GM12878 (cell line): ENCODE measurements at regions not wholly inside any gene's neighbourhood (a gene's known extent, or its start where the extent isn't known, plus 50 kb on each side); places are given as distances from the start of the nearest gene placed in this dataset.

Experiments used
- ATAC-seq: fragments of 200-7000 bp; cut with Tn5 transposase; 3 replicates; pipeline ENCODE4 v1.9.1; 2020; ENCODE audit warnings: mild to moderate bottlenecking, moderate library complexity
- BruUV-seq: library from RNA; stranded (reverse); fragments of 400-500 nt; replicated peaks from 2 replicates; lab custom pipeline; 2021; lab: Mats Ljungman, UMichigan
- CTCF ChIA-PET: fragments of 300-600 bp; sonication (Branson Sonifier 250); formaldehyde crosslinking; extraction: SDS; loops from one replicate; lab custom pipeline; 2021; ENCODE audit warnings: inconsistent platforms; lab: Yijun Ruan, JAX
- POLR2A ChIA-PET: fragments of 350-600 bp; formaldehyde crosslinking; extraction: SDS; loops from one replicate; lab custom pipeline; 2021; ENCODE audit warnings: inconsistent platforms; lab: Charles Lee
- RAD21 ChIA-PET: fragments of 300-600 bp; sonication (Branson Sonifier 250); formaldehyde crosslinking; loops from one replicate; lab custom pipeline; 2023; ENCODE audit warnings: antibody characterized with exemption; ENCODE audit not compliant: unreplicated experiment; lab: Charles Lee
- SMC1A ChIA-PET: fragments of 300-600 bp; sonication (Branson Sonifier 250); formaldehyde crosslinking; loops from one replicate; lab custom pipeline; 2023; ENCODE audit not compliant: unreplicated experiment, uncharacterized antibody; lab: Charles Lee
- DNase-seq: peaks from one replicate; pipeline ENCODE4 v3.0.0-alpha.2; 2011; ENCODE audit warnings: low read depth, low spot score
- FAIRE-seq: peaks from 3 replicates; lab custom pipeline; 2011; peaks lifted over from hg19 to GRCh38; lab: Jason Lieb, UNC
- H2AFZ ChIP-seq: 2 replicates; pipeline ENCODE4 v1.6.0; 2011; ENCODE audit warnings: low read depth, low read length, control low read depth; ENCODE audit not compliant: control insufficient read depth
- H3K27ac ChIP-seq: 2 replicates; pipeline ENCODE4 v1.5.1; 2011; ENCODE audit warnings: control low read depth; ENCODE audit not compliant: control insufficient read depth, insufficient read depth
- H3K27me3 ChIP-seq, 2 experiments: replicated peaks in 1 of 2; 2 replicates each; pipeline versions ENCODE4 v1.6.0 to v1.6.1; 2011; ENCODE audit warnings: low read length in 1 of 2; ENCODE audit not compliant: control insufficient read depth in 2 of 2, insufficient read depth in 2 of 2
- H3K36me3 ChIP-seq, 2 experiments: 2 replicates each; pipeline ENCODE4 v1.5.1; 2011; ENCODE audit warnings: low read length in 1 of 2; ENCODE audit not compliant: control insufficient read depth in 2 of 2, insufficient read depth in 2 of 2
- H3K4me1 ChIP-seq: 2 replicates; pipeline ENCODE4 v1.6.1; 2011; ENCODE audit warnings: mild to moderate bottlenecking, low read length, moderate library complexity, mixed read lengths; ENCODE audit not compliant: control insufficient read depth, insufficient read depth
- H3K4me2 ChIP-seq: 2 replicates; pipeline ENCODE4 v1.6.0; 2011; ENCODE audit warnings: control low read depth; ENCODE audit not compliant: control insufficient read depth, insufficient read depth
- H3K4me3 ChIP-seq: fragments of 200-600 bp; sonication (generic); 2 replicates; pipeline ENCODE4 v1.5.1; 2016
- H3K79me2 ChIP-seq: 2 replicates; pipeline ENCODE4 v1.6.0; 2011; ENCODE audit warnings: low read length; ENCODE audit not compliant: control insufficient read depth, insufficient read depth
- H3K9ac ChIP-seq: 2 replicates; pipeline ENCODE4 v1.8.0; 2011; ENCODE audit warnings: low read length, control low read depth, mixed read lengths; ENCODE audit not compliant: control insufficient read depth, insufficient read depth
- H3K9me3 ChIP-seq: replicated peaks from 3 replicates; pipeline ENCODE4 v1.5.1; 2011; ENCODE audit warnings: mild to moderate bottlenecking, low read length; ENCODE audit not compliant: control insufficient read depth, insufficient read depth
- H4K20me1 ChIP-seq: 2 replicates; pipeline ENCODE4 v1.6.0; 2011; ENCODE audit not compliant: control insufficient read depth, insufficient read depth
- ATF7 ChIP-seq: fragments of 450-650 bp; IDR thresholded peaks from 2 replicates; pipeline ENCODE4 v1.6.1; 2016; ENCODE audit warnings: low read depth, mild to moderate bottlenecking
- CREB1 ChIP-seq: IDR thresholded peaks from 2 replicates; pipeline ENCODE4 v1.6.1; 2012; ENCODE audit warnings: low read depth, mild to moderate bottlenecking, inconsistent platforms
- HDGF ChIP-seq: fragments of 450-650 bp; IDR thresholded peaks from 2 replicates; pipeline ENCODE4 v1.6.1; 2016; ENCODE audit warnings: antibody characterized with exemption
- IKZF1 ChIP-seq: fragments of 450-650 bp; conservative IDR thresholded peaks from 2 replicates; pipeline ENCODE4 v1.6.1; 2017; ENCODE audit warnings: antibody characterized with exemption, mild to moderate bottlenecking
- RFX5 ChIP-seq: IDR thresholded peaks from 2 replicates; pipeline ENCODE4 v1.6.1; 2011; ENCODE audit warnings: low read depth, low read length, improper control_type of control experiment
- RUNX3 ChIP-seq: IDR thresholded peaks from 2 replicates; pipeline ENCODE4 v1.6.1; 2012; ENCODE audit warnings: low read length, inconsistent platforms
- SUZ12 ChIP-seq: fragments of 200-600 bp; sonication (generic); IDR thresholded peaks from one replicate; pipeline ENCODE4 v1.6.1; 2018; ENCODE audit warnings: antibody characterized with exemption, mild to moderate bottlenecking; ENCODE audit not compliant: unreplicated experiment
- TBL1XR1 ChIP-seq: IDR thresholded peaks from 2 replicates; pipeline ENCODE4 v1.6.1; 2012; ENCODE audit warnings: low read depth, low read length, improper control_type of control experiment
- TCF7 ChIP-seq: IDR thresholded peaks from 2 replicates; pipeline ENCODE4 v1.6.1; 2014; ENCODE audit warnings: antibody characterized with exemption, borderline replicate concordance
- ZBTB4 ChIP-seq: fragments of 450-650 bp; formaldehyde crosslinking; IDR thresholded peaks from 2 replicates; pipeline ENCODE4 v1.4.0; 2022; ENCODE audit warnings: mild to moderate bottlenecking, moderate library complexity
- WGBS: methylation state at CpG from one replicate; pipeline ENCODE4 v1.1.6; 2016; ENCODE audit warnings: low lambda C conversion rate; ENCODE audit not compliant: insufficient replicate concordance, insufficient coverage; ENCODE audit errors: missing lambda C conversion rate; 5-methylcytosine and 5-hydroxymethylcytosine counted together
- in situ Hi-C: fragments of 300-500 bp; cut with MboI; formaldehyde crosslinking; loops from 9 replicates; pipeline ENCODE4 v1.14.3; 2018; ENCODE audit warnings: mixed read lengths
- intact Hi-C: fragments of 100-400 bp; cut with micrococcal nuclease; formaldehyde crosslinking; loops from one replicate; pipeline ENCODE4 v1.14.2; 2022; ENCODE audit not compliant: unreplicated experiment

- ChIA-PET SMC1A (interaction anchor here (0.7 to 1.0 kb wide), 2 partner anchors 9 to 14 kb away, joined by 3 to 5 read pairs; no protein-coding TSS in a partner anchor), CTCF (interaction anchor here (1.0 kb wide), 1 partner anchor 12 kb away, joined by 4 read pairs; no protein-coding TSS in a partner anchor), POLR2A (no interaction called here), RAD21 (no interaction called here)
- H3K27ac ChIP-seq = no peak overlapping the region
- in situ Hi-C loops = no loop called here
- H3K9ac ChIP-seq = no peak overlapping the region
- BruUV-seq = no TSS peak
- TF ChIP-seq TBL1XR1 = no peak
- TF ChIP-seq SUZ12 = no peak
- no peak for TF ChIP-seq ATF7
- no peak for TF ChIP-seq HDGF
- no peak for TF ChIP-seq RUNX3
- no peak for TF ChIP-seq TCF7
- no peak for TF ChIP-seq CREB1
- no peak for TF ChIP-seq IKZF1
- WGBS = 3% methylated on average over 3 of the region's 3 CpGs
- no peak overlapping the region for H2AFZ ChIP-seq
- no peaks in the 10 kb centered on the region for H3K4me1 ChIP-seq
- no peak overlapping the region for H3K4me3 ChIP-seq
- H3K27me3 ChIP-seq = no peaks in the 10 kb centered on the region
- no peak for FAIRE-seq
- ATAC-seq = no peak
- no peak overlapping the region for H3K4me2 ChIP-seq
- H4K20me1 ChIP-seq = no peaks in the 10 kb centered on the region
- H3K9me3 ChIP-seq = no peaks in the 10 kb centered on the region
- H3K36me3 ChIP-seq = no peaks in the 10 kb centered on the region; a peak in 1 of 4 replicates
- DNase-seq = no peak
- intact Hi-C loops = no loop called here
- H3K79me2 ChIP-seq = no peaks in the 10 kb centered on the region
These were observed 229.8 kb upstream of the CEP162 start for GRCh38 chr6:84457276-84457675.

- no peaks in the 10 kb centered on the region for H3K9me3 ChIP-seq
- DNase-seq (no peak), FAIRE-seq (no peak), ATAC-seq (no peak)
- no peaks in the 10 kb centered on the region for H3K27me3 ChIP-seq
- SMC1A ChIA-PET = interaction anchor here (1.0 kb wide), 1 partner anchor 10 kb away, joined by 5 read pairs; no protein-coding TSS in a partner anchor
- BruUV-seq = no TSS peak
- no peak overlapping the region for H3K27ac ChIP-seq
- RAD21 ChIA-PET = no interaction called here
- intact Hi-C loops = no loop called here
- no peaks in the 10 kb centered on the region; a peak in 1 of 4 replicates for H3K36me3 ChIP-seq
- no peak overlapping the region for H3K9ac ChIP-seq
- CTCF ChIA-PET = no interaction called here
- no peak overlapping the region for H3K4me3 ChIP-seq
- H3K4me2 ChIP-seq = no peak overlapping the region
- H2AFZ ChIP-seq = no peak overlapping the region
- TF ChIP-seq ZBTB4 (no peak), RFX5 (no peak)
- 25% methylated on average over 4 of the region's 4 CpGs for WGBS
- POLR2A ChIA-PET = no interaction called here
- H3K79me2 ChIP-seq = no peaks in the 10 kb centered on the region
- no peaks in the 10 kb centered on the region for H3K4me1 ChIP-seq
- in situ Hi-C loops = no loop called here
- H4K20me1 ChIP-seq = no peaks in the 10 kb centered on the region
These were observed 229.4 kb upstream of the CEP162 start for GRCh38 chr6:84456803-84457202.
